IMR-90 (cell line): ENCODE measurements at regions not wholly inside any gene's neighbourhood (a gene's known extent, or its start where the extent isn't known, plus 50 kb on each side); places are given as distances from the start of the nearest gene placed in this dataset.

Experiments used
- ATAC-seq: fragments of 200-7000 bp; cut with Tn5 transposase; 2 replicates; pipeline ENCODE4 v1.9.1; 2020; ENCODE audit warnings: low read depth, mild to moderate bottlenecking, moderate library complexity
- BruUV-seq: library from RNA; stranded (reverse); fragments of 400-500 nt; replicated peaks from 2 replicates; lab custom pipeline; 2021; lab: Mats Ljungman, UMichigan
- CTCF ChIA-PET: fragments of 300-600 bp; formaldehyde crosslinking; extraction: SDS; loops from one replicate; lab custom pipeline; 2021; ENCODE audit warnings: antibody characterized with exemption; lab: Yijun Ruan, JAX
- POLR2A ChIA-PET: fragments of 300-600 bp; sonication (Branson Sonifier 250); formaldehyde crosslinking; loops from one replicate; lab custom pipeline; 2022; ENCODE audit warnings: antibody characterized with exemption; ENCODE audit not compliant: unreplicated experiment; lab: Charles Lee
- DNase-seq: peaks from one replicate; pipeline ENCODE4 v3.0.0; 2013
- H2AFZ ChIP-seq: replicated peaks from 2 replicates; pipeline ENCODE3; 2013; ENCODE audit warnings: low read length, mild to moderate bottlenecking; ENCODE audit not compliant: poor library complexity
- H2AK5ac ChIP-seq: 2 replicates; pipeline ENCODE4 v1.6.1; 2013; ENCODE audit warnings: low read depth, low read length, inconsistent platforms
- H2AK9ac ChIP-seq: replicated peaks from 2 replicates; pipeline ENCODE3; 2013; ENCODE audit warnings: mild to moderate bottlenecking, low read depth, low read length, moderate library complexity; ENCODE audit not compliant: poor library complexity
- H2BK120ac ChIP-seq: 2 replicates; pipeline ENCODE4 v1.6.1; 2013; ENCODE audit warnings: low read depth, low read length, inconsistent platforms
- H2BK15ac ChIP-seq: 3 replicates; pipeline ENCODE4 v1.6.1; 2013; ENCODE audit warnings: low read depth, low read length, inconsistent platforms
- H2BK20ac ChIP-seq: 2 replicates; pipeline ENCODE4 v1.6.1; 2013; ENCODE audit warnings: low read depth, mild to moderate bottlenecking, inconsistent platforms, low read length, moderate library complexity
- H2BK5ac ChIP-seq: 2 replicates; pipeline ENCODE4 v1.6.1; 2013; ENCODE audit warnings: mild to moderate bottlenecking, low read depth, low read length, inconsistent platforms; ENCODE audit not compliant: poor library complexity, severe bottlenecking
- H3K14ac ChIP-seq: replicated peaks from 2 replicates; pipeline ENCODE4 v1.6.1; 2013; ENCODE audit warnings: low read depth, low read length, inconsistent platforms
- H3K18ac ChIP-seq: 2 replicates; pipeline ENCODE4 v1.6.1; 2013; ENCODE audit warnings: low read depth, low read length, control low read depth
- H3K23ac ChIP-seq: 2 replicates; pipeline ENCODE4 v1.6.1; 2013; ENCODE audit warnings: low read depth, low read length, inconsistent platforms
- H3K27ac ChIP-seq: 2 replicates; pipeline ENCODE4 v1.5.1; 2013; ENCODE audit warnings: mild to moderate bottlenecking, control low read depth, low read length; ENCODE audit not compliant: insufficient read depth
- H3K27me3 ChIP-seq: 2 replicates; pipeline ENCODE4 v1.6.1; 2013; ENCODE audit warnings: low read length; ENCODE audit not compliant: control insufficient read depth, insufficient read depth
- H3K36me3 ChIP-seq: 2 replicates; pipeline ENCODE4 v1.6.1; 2013; ENCODE audit warnings: low read length, mixed read lengths; ENCODE audit not compliant: control insufficient read depth, insufficient read depth
- H3K4ac ChIP-seq: 2 replicates; pipeline ENCODE4 v1.6.1; 2013; ENCODE audit warnings: low read depth, low read length, inconsistent platforms
- H3K4me1 ChIP-seq: 2 replicates; pipeline ENCODE4 v1.6.1; 2013; ENCODE audit warnings: low read length, mixed read lengths; ENCODE audit not compliant: control insufficient read depth, insufficient read depth
- H3K4me2 ChIP-seq: 2 replicates; pipeline ENCODE4 v1.6.1; 2013; ENCODE audit warnings: low read depth, mild to moderate bottlenecking, control low read depth, low read length, moderate library complexity
- H3K4me3 ChIP-seq: 2 replicates; pipeline ENCODE4 v1.5.1; 2013; ENCODE audit warnings: low read depth, mild to moderate bottlenecking, control low read depth, low read length, moderate library complexity; ENCODE audit not compliant: insufficient read depth
- H3K56ac ChIP-seq: 2 replicates; pipeline ENCODE4 v1.6.1; 2013; ENCODE audit warnings: low read length, inconsistent platforms; ENCODE audit not compliant: insufficient read depth; ENCODE audit errors: extremely low read depth
- H3K79me1 ChIP-seq, 2 experiments: 2 replicates each; pipeline ENCODE4 v1.6.1; 2013; ENCODE audit warnings: low read length in 2 of 2, inconsistent platforms in 1 of 2, low read depth in 1 of 2
- H3K9ac ChIP-seq: 2 replicates; pipeline ENCODE4 v1.6.1; 2013; ENCODE audit warnings: low read depth, low read length, control low read depth
- H3K9me1 ChIP-seq: 2 replicates; pipeline ENCODE4 v1.6.1; 2013; ENCODE audit warnings: low read length, inconsistent platforms; ENCODE audit not compliant: insufficient read depth
- H3K9me3 ChIP-seq: 2 replicates; pipeline ENCODE4 v1.6.1; 2013; ENCODE audit warnings: low read length; ENCODE audit not compliant: control insufficient read depth, insufficient read depth
- H4K20me1 ChIP-seq: 2 replicates; pipeline ENCODE4 v1.6.1; 2013; ENCODE audit warnings: low read length, inconsistent platforms; ENCODE audit not compliant: insufficient read depth
- H4K5ac ChIP-seq: 2 replicates; pipeline ENCODE4 v1.6.1; 2013; ENCODE audit warnings: mild to moderate bottlenecking, low read depth, low read length, control low read depth
- H4K8ac ChIP-seq, 2 experiments: 2 replicates each; pipeline ENCODE4 v1.6.1; 2013; ENCODE audit warnings: low read depth in 2 of 2, low read length in 2 of 2, control low read depth in 1 of 2, inconsistent platforms in 1 of 2
- H4K91ac ChIP-seq: 2 replicates; pipeline ENCODE4 v1.6.1; 2013; ENCODE audit warnings: low read depth, low read length, inconsistent platforms; ENCODE audit not compliant: insufficient read depth
- CHD1 ChIP-seq: IDR thresholded peaks from 2 replicates; pipeline ENCODE4 v1.6.1; 2012; ENCODE audit warnings: low read depth, low read length, improper control_type of control experiment
- MAFK ChIP-seq: IDR thresholded peaks from 2 replicates; pipeline ENCODE4 v1.6.1; 2012; ENCODE audit warnings: low read depth, low read length, improper control_type of control experiment
- POLR2A ChIP-seq: IDR thresholded peaks from 2 replicates; pipeline ENCODE4 v1.6.1; 2012; ENCODE audit warnings: mild to moderate bottlenecking, low read depth, low read length
- RAD21 ChIP-seq: IDR thresholded peaks from 2 replicates; pipeline ENCODE4 v1.6.1; 2012; ENCODE audit warnings: low read length, improper control_type of control experiment
- RFX5 ChIP-seq: IDR thresholded peaks from 2 replicates; pipeline ENCODE4 v1.8.0; 2012; ENCODE audit warnings: low read depth, mild to moderate bottlenecking, low read length, moderate library complexity
- SMC3 ChIP-seq: fragments of 150-350 bp; IDR thresholded peaks from 2 replicates; pipeline ENCODE4 v1.6.1; 2016; ENCODE audit warnings: low read depth, mild to moderate bottlenecking, antibody characterized with exemption, low read length, moderate library complexity
- WGBS, 2 experiments: methylation state at CpG; one replicate each; pipeline versions ENCODE4 v1.1.5 to v1.1.7; 2013; ENCODE audit warnings: missing lambda C conversion rate in 2 of 2; ENCODE audit not compliant: insufficient read length in 1 of 2; ENCODE audit errors: extremely low coverage in 2 of 2; 5-methylcytosine and 5-hydroxymethylcytosine counted together
- dilution Hi-C: fragments of 300-500 bp; cut with HindIII; formaldehyde crosslinking; loops from one replicate; pipeline ENCODE4 v1.14.3; 2018; ENCODE audit warnings: low sequenced_read_pairs; ENCODE audit not compliant: unreplicated experiment
- in situ Hi-C: fragments of 300-500 bp; cut with MboI; formaldehyde crosslinking; loops from 3 replicates; pipeline ENCODE4 v1.14.3; 2019; ENCODE audit warnings: low sequenced_read_pairs, inconsistent platforms, mixed read lengths
- intact Hi-C: fragments of 100-400 bp; cut with micrococcal nuclease; formaldehyde crosslinking; loops from 2 replicates; pipeline ENCODE4 v1.10.0; 2022

GRCh38 chr7:57216340-57216739, 84.1 kb upstream of the ZNF479 start:
- Histone ChIP-seq H3K4me2 (no peak overlapping the region), H3K4me3 (no peak overlapping the region), H3K14ac (no peak overlapping the region), H3K9ac (no peak overlapping the region), H2BK5ac (no peak overlapping the region), H3K18ac (no peak overlapping the region), H3K27ac (no peak overlapping the region), H3K4me1 (no peaks in the 10 kb centered on the region), H3K36me3 (no peaks in the 10 kb centered on the region), H3K23ac (no peak overlapping the region), H3K9me3 (peaks cover 48% of the 10 kb centered on the region), H2AK9ac (no peak overlapping the region), H4K20me1 (no peaks in the 10 kb centered on the region), H2BK20ac (no peak overlapping the region), H3K56ac (no peak overlapping the region), H3K79me1 (no peaks in the 10 kb centered on the region), H3K9me1 (no peaks in the 10 kb centered on the region), H2BK15ac (no peak overlapping the region), H4K8ac (no peak overlapping the region), H4K91ac (no peak overlapping the region), H4K5ac (no peak overlapping the region), H3K4ac (no peak overlapping the region), H2AFZ (no peak overlapping the region), H2AK5ac (no peak overlapping the region), H2BK120ac (no peak overlapping the region), H3K27me3 (no peaks in the 10 kb centered on the region)
- in situ Hi-C loops (no loop called here), intact Hi-C loops (no loop called here), dilution Hi-C loops (no loop called here)
- ChIA-PET POLR2A (no interaction called here), CTCF (no interaction called here)
- 31% methylated on average over 4 of the region's 6 CpGs; no CpG with 5 or more reads in 1 of the 2 experiments for WGBS, 2 experiments
- ATAC-seq: no peak
- TF ChIP-seq SMC3 (no peak), CHD1 (no peak), MAFK (no peak), RAD21 (no peak), POLR2A (no peak), RFX5 (no peak)
- BruUV-seq: no TSS peak
- DNase-seq: no peak
